GM19397 (cell line): ENCODE measurements at regions not wholly inside any gene's neighbourhood (a gene's known extent, or its start where the extent isn't known, plus 50 kb on each side); places are given as distances from the start of the nearest gene placed in this dataset.

Source experiments
- ATAC-seq: cut with Tn5 transposase; IDR thresholded peaks from one replicate; pipeline ENCODE4 v1.9.1; 2021; ENCODE audit warnings: mild to moderate bottlenecking, moderate library complexity; ENCODE audit not compliant: unreplicated experiment

- no peak for ATAC-seq
Observed at GRCh38 chr18:22467760-22468553, 50.2 kb upstream of the CTAGE1 start.

- ATAC-seq = no peak
Observed at GRCh38 chr18:22468554-22468891, 50.8 kb upstream of the CTAGE1 start.

GRCh38 chr18:22469061-22469734 is 51.5 kb upstream of the CTAGE1 start:
- ATAC-seq = no peak

GRCh38 chr18:22469926-22470247 is 52.2 kb upstream of the CTAGE1 start:
- ATAC-seq = no peak

- ATAC-seq = no peak
Observed at GRCh38 chr18:22470248-22471235, 52.8 kb upstream of the CTAGE1 start.

GRCh38 chr18:22471546-22472131 is 53.9 kb upstream of the CTAGE1 start:
- no peak for ATAC-seq

- no peak for ATAC-seq
Observed at GRCh38 chr18:22473366-22473765, 55.7 kb upstream of the CTAGE1 start.

- no peak for ATAC-seq
Observed at GRCh38 chr18:22475426-22476100, 57.8 kb upstream of the CTAGE1 start.

- no peak for ATAC-seq
Observed at GRCh38 chr18:22477222-22477621, 59.5 kb upstream of the CTAGE1 start.

- no peak for ATAC-seq
Observed at GRCh38 chr18:22482948-22483347, 65.2 kb upstream of the CTAGE1 start.

GRCh38 chr18:22483407-22483806 is 65.7 kb upstream of the CTAGE1 start:
- ATAC-seq = no peak

- no peak for ATAC-seq
Observed at GRCh38 chr18:22484471-22484870, 66.8 kb upstream of the CTAGE1 start.

- no peak for ATAC-seq
Observed at GRCh38 chr18:22485808-22486244, 68.1 kb upstream of the CTAGE1 start.

GRCh38 chr18:22486667-22487066 is 69.0 kb upstream of the CTAGE1 start:
- no peak for ATAC-seq

- no peak for ATAC-seq
Observed at GRCh38 chr18:22488554-22488953, 70.8 kb upstream of the CTAGE1 start.

- no peak for ATAC-seq
Observed at GRCh38 chr18:22489704-22490103, 72.0 kb upstream of the CTAGE1 start.

- no peak for ATAC-seq
Observed at GRCh38 chr18:22490429-22490846, 72.7 kb upstream of the CTAGE1 start.

- ATAC-seq = no peak
Observed at GRCh38 chr18:22493255-22493654, 75.5 kb upstream of the CTAGE1 start.

GRCh38 chr18:22493940-22494339 is 76.2 kb upstream of the CTAGE1 start:
- no peak for ATAC-seq

GRCh38 chr18:22494771-22495170 is 77.1 kb upstream of the CTAGE1 start:
- ATAC-seq = no peak

- no peak for ATAC-seq
Observed at GRCh38 chr18:22499421-22499820, 81.7 kb upstream of the CTAGE1 start.
